Right atrium auricular region (tissue), 2 donors: ENCODE measurements at regions not wholly inside any gene's neighbourhood (a gene's known extent, or its start where the extent isn't known, plus 50 kb on each side); places are given as distances from the start of the nearest gene placed in this dataset.
"Not testable (repeated sequence)": the region's sequence is repeated elsewhere in the genome, so short reads cannot be mapped to it uniquely, and the experiment has no call there.

Experiments
- DNase-seq: peaks from one replicate; pipeline ENCODE4 v3.0.0-alpha.2; 2019; ENCODE audit warnings: low spot score
- H3K27ac ChIP-seq, 2 donors: fragments of 200-600 bp; sonication (generic); 1 replicate in 1 of 2; 2 replicates in 1 of 2; pipeline ENCODE4 v1.5.1; 2016 to 2019
- H3K27me3 ChIP-seq, 2 donors: fragments of 200-600 bp; sonication (generic); one replicate each; pipeline versions ENCODE4 v1.5.1 to v1.6.0; 2017 to 2019
- H3K36me3 ChIP-seq: fragments of 200-600 bp; sonication (generic); one replicate; pipeline ENCODE4 v1.5.1; 2016
- H3K4me1 ChIP-seq, 2 donors: fragments of 200-600 bp; sonication (generic); one replicate each; pipeline versions ENCODE4 v1.5.1 to v1.6.0; 2017 to 2019
- H3K4me3 ChIP-seq, 2 donors: fragments of 200-600 bp; sonication (generic); 1 replicate in 1 of 2; 2 replicates in 1 of 2; pipeline ENCODE4 v1.5.1; 2017 to 2019; ENCODE audit warnings: mild to moderate bottlenecking in 1 of 2, moderate library complexity in 1 of 2
- H3K9me3 ChIP-seq, 2 donors: fragments of 200-600 bp; sonication (generic); one replicate each; pipeline ENCODE4 v1.5.1; 2019
- CTCF ChIP-seq, 2 donors: fragments of 200-600 bp; sonication (generic); IDR thresholded peaks; one replicate each; pipeline ENCODE4 v1.5.1; 2019; ENCODE audit warnings: antibody characterized with exemption in 2 of 2

GRCh38 chr9:115804206-115804605, 349.4 kb upstream of the PAPPA start:
- Histone ChIP-seq H3K9me3 (no peaks in the 10 kb centered on the region), H3K36me3 (no peaks in the 10 kb centered on the region), H3K27me3 (no peaks in the 10 kb centered on the region), H3K27ac (no peak overlapping the region), H3K4me3 (no peak overlapping the region), H3K4me1 (no peaks in the 10 kb centered on the region)
- TF ChIP-seq CTCF (IDR thresholded peaks at IDR 0.05): no peak
- no peak for DNase-seq

- Histone ChIP-seq H3K9me3 (no peaks in the 10 kb centered on the region), H3K27ac (no peak overlapping the region), H3K4me1 (no peaks in the 10 kb centered on the region), H3K4me3 (no peak overlapping the region), H3K27me3 (no peaks in the 10 kb centered on the region), H3K36me3 (no peaks in the 10 kb centered on the region)
- TF ChIP-seq CTCF (IDR thresholded peaks at IDR 0.05): no peak
- DNase-seq: no peak
Measured at GRCh38 chr9:115808108-115808507, 345.5 kb upstream of the PAPPA start.

- DNase-seq: no peak
- no peak overlapping the region for H3K4me3 ChIP-seq
- H3K27me3 ChIP-seq: no peaks in the 10 kb centered on the region
- no peaks in the 10 kb centered on the region for H3K9me3 ChIP-seq
- TF ChIP-seq CTCF (IDR thresholded peaks at IDR 0.05): no peak
- H3K36me3 ChIP-seq: no peaks in the 10 kb centered on the region
- H3K27ac ChIP-seq: no peak overlapping the region
- no peaks in the 10 kb centered on the region for H3K4me1 ChIP-seq
Measured at GRCh38 chr9:115808695-115809094, 344.9 kb upstream of the PAPPA start.

GRCh38 chr9:115810166-115810565, 343.4 kb upstream of the PAPPA start:
- no peak for TF ChIP-seq CTCF (IDR thresholded peaks at IDR 0.05)
- no peak for DNase-seq
- H3K27ac ChIP-seq: no peak overlapping the region
- no peak overlapping the region for H3K4me3 ChIP-seq
- H3K36me3 ChIP-seq: no peaks in the 10 kb centered on the region
- H3K27me3 ChIP-seq: no peaks in the 10 kb centered on the region
- no peaks in the 10 kb centered on the region for H3K4me1 ChIP-seq
- no peaks in the 10 kb centered on the region for H3K9me3 ChIP-seq

- no peaks in the 10 kb centered on the region for H3K4me1 ChIP-seq
- no peak for TF ChIP-seq CTCF (IDR thresholded peaks at IDR 0.05)
- no peak overlapping the region for H3K27ac ChIP-seq
- no peak overlapping the region for H3K4me3 ChIP-seq
- no peaks in the 10 kb centered on the region for H3K27me3 ChIP-seq
- no peaks in the 10 kb centered on the region for H3K36me3 ChIP-seq
- no peaks in the 10 kb centered on the region for H3K9me3 ChIP-seq
- DNase-seq: no peak
Measured at GRCh38 chr9:115814081-115814480, 339.5 kb upstream of the PAPPA start.

- DNase-seq: no peak
- Histone ChIP-seq H3K4me3 (no peak overlapping the region), H3K9me3 (no peaks in the 10 kb centered on the region), H3K36me3 (no peaks in the 10 kb centered on the region), H3K27me3 (no peaks in the 10 kb centered on the region), H3K27ac (no peak overlapping the region), H3K4me1 (no peaks in the 10 kb centered on the region)
- TF ChIP-seq CTCF (IDR thresholded peaks at IDR 0.05): no peak
Measured at GRCh38 chr9:115815786-115816185, 337.8 kb upstream of the PAPPA start.

- H3K27ac ChIP-seq, H3K9me3 ChIP-seq, H3K4me3 ChIP-seq, DNase-seq, H3K36me3 ChIP-seq, H3K4me1 ChIP-seq, H3K27me3 ChIP-seq: not testable (repeated sequence)
Measured at GRCh38 chr9:115818651-115819050, 334.9 kb upstream of the PAPPA start.
